Small intestine (tissue), 7 donors: ENCODE measurements at regions not wholly inside any gene's neighbourhood (a gene's known extent, or its start where the extent isn't known, plus 50 kb on each side); places are given as distances from the start of the nearest gene placed in this dataset.

Source experiments
- DNase-seq, 2 donors: peaks; one replicate each; pipeline versions ENCODE4 v3.0.0 to v3.0.0-alpha.2; 2013
- FAIRE-seq: peaks from 2 replicates; lab custom pipeline; 2012; peaks lifted over from hg19 to GRCh38; lab: Jason Lieb, UNC
- H3K27ac ChIP-seq, 3 donors: one replicate each; pipeline ENCODE4 v1.5.1; 2013; ENCODE audit warnings: low read length in 2 of 3, mild to moderate bottlenecking in 2 of 3, control low read depth in 1 of 3, inconsistent platforms in 1 of 3, low read depth in 1 of 3, moderate library complexity in 1 of 3
- H3K27me3 ChIP-seq, 3 donors: one replicate each; pipeline ENCODE4 v1.6.1; 2013; ENCODE audit warnings: low read length in 3 of 3, inconsistent platforms in 1 of 3; ENCODE audit not compliant: control insufficient read depth in 3 of 3, insufficient read depth in 3 of 3
- H3K36me3 ChIP-seq, 3 donors: one replicate each; pipeline ENCODE4 v1.6.1; 2013; ENCODE audit warnings: low read length in 3 of 3, inconsistent platforms in 1 of 3, low read depth in 1 of 3, mild to moderate bottlenecking in 1 of 3, moderate library complexity in 1 of 3; ENCODE audit not compliant: control insufficient read depth in 3 of 3, insufficient read depth in 2 of 3
- H3K4me1 ChIP-seq, 3 donors: one replicate each; pipeline ENCODE4 v1.6.1; 2013; ENCODE audit warnings: low read length in 2 of 3, inconsistent platforms in 1 of 3, low read depth in 1 of 3, mild to moderate bottlenecking in 1 of 3, moderate library complexity in 1 of 3; ENCODE audit not compliant: control insufficient read depth in 3 of 3, insufficient read depth in 2 of 3
- H3K4me3 ChIP-seq, 3 donors: one replicate each; pipeline ENCODE4 v1.5.1; 2013; ENCODE audit warnings: low read length in 3 of 3, control low read depth in 1 of 3, inconsistent platforms in 1 of 3, low read depth in 1 of 3, mild to moderate bottlenecking in 1 of 3, moderate library complexity in 1 of 3
- H3K9me3 ChIP-seq, 2 donors: one replicate each; pipeline ENCODE4 v1.6.1; 2013; ENCODE audit warnings: low read depth in 1 of 2, low read length in 1 of 2; ENCODE audit not compliant: control insufficient read depth in 2 of 2, insufficient read depth in 1 of 2
- WGBS, 3 donors: extraction: QIAGEN DNeasy Blood & Tissue Kit; methylation state at CpG; one replicate each; pipeline ENCODE4 v1.1.7; 2013; 5-methylcytosine and 5-hydroxymethylcytosine counted together
- donor health status: healthy with polysubstance abuse.
- donor health status: control.
- donor health status: control.
- donor health status: Bipolar disorder and iron deficiency.
- donor health status: healthy.

DNA sequence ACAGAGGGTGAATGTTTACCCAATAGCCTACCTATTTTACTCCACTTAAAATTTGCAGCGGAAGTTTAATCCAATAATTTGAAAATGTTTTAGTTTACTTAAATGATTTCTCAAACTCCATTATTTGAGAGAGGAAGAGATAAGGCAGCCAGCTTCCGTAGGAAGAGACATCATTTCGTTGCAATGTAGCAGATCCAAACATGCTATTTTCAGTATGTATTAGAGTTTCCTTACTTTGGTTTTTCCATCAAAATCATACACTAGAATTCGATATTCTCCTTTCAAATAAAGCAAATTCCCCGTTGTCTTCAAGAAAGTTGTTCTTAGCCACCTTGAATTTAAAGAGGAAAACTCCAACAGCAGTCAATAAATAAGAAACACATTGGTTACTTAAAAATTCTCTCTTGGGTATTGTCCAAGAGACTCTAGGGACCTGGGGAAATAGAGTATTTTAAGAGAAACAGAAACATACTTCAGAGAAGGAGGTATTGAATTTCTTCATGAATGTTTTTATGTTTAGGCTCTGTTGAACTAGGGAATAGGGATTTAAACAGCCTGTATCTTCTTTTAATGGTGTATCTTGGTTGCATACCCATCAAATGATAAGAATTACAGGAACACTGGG lies 324.5 kb upstream of the GBE1 start:
- no peaks in the 10 kb centered on the region for H3K4me1 ChIP-seq
- DNase-seq = no peak
- no peaks in the 10 kb centered on the region for H3K36me3 ChIP-seq
- 60 to 70% (median 68%) methylated on average over 5 of the region's 5 CpGs for WGBS, 3 donors
- FAIRE-seq = no peak
- no peak overlapping the region for H3K4me3 ChIP-seq
- H3K27ac ChIP-seq = no peak overlapping the region
- no peaks in the 10 kb centered on the region for H3K27me3 ChIP-seq
- H3K9me3 ChIP-seq = no peaks in the 10 kb centered on the region

DNA sequence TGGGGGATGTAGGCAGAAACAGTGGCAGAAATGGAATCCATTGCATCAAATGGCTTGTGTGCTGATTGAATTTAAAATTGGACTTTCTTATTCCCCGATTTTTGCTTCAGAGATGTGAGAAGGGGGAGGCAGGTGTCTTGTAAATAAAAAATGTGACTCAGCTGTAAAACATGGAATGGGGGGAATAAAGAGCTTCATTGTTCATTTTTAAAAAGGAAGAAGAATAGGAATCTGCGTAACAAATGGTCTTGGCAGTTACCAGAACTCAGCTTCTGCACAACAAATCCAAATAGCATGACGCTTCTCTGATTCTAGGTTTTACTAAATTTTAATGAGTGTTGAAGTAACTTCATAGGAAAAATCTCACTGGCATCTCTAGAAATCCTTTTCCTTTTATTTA lies 323.9 kb upstream of the GBE1 start:
- FAIRE-seq = no peak
- WGBS, 3 donors = 80 to 82% (median 81%) methylated on average over 3 of the region's 3 CpGs
- no peaks in the 10 kb centered on the region for H3K4me1 ChIP-seq

DNA sequence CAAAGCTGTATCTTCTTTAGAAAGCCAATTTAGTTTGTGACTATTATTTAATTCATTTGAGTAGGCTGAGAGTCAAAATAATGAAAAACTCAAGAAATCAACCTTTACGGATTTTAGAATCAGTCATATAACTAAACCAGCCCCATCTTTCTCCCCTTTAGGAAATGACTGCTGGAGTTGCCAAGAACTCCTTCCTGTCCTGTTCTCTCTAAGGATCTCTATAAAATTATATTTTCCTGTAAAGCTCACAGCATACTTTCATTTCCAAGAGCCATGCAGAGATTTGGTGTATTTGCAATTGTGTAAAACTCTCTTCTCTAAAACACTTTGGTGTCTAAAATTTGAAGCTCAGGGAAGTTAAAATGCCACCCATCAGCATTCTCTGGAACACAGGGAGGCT lies 323.4 kb upstream of the GBE1 start:
- WGBS, 3 donors = 80 to 88% (median 85%) methylated on average over 1 of the region's 1 CpG

More for the DNA sequence above, 323.9 kb upstream of the GBE1 start:
- no peaks in the 10 kb centered on the region for H3K27me3 ChIP-seq
- no peak overlapping the region for H3K27ac ChIP-seq
- H3K9me3 ChIP-seq = no peaks in the 10 kb centered on the region
- DNase-seq = no peak
- H3K36me3 ChIP-seq = no peaks in the 10 kb centered on the region
- no peak overlapping the region for H3K4me3 ChIP-seq

DNA sequence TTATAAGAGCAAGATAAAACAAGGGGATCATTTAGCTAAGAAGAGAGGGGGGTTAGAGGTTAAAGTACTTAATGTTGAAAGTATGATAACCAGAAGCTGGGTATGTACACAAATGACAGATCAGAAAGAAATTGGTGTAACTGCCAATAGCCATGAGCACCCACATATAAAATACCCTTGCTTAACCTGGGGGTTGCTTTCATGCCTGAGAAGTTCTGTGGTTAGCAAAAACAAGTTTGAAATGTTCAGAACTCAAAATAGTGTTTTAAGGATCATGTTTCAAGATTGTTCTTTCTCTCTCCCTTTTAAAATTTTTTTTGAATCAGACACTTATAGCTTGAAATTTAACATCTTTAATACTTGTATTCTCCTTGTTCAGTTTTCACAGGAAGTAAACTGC lies 321.4 kb upstream of the GBE1 start:
- H3K27me3 ChIP-seq = no peaks in the 10 kb centered on the region
- no peak for FAIRE-seq
- no peaks in the 10 kb centered on the region for H3K36me3 ChIP-seq
- H3K4me1 ChIP-seq = no peaks in the 10 kb centered on the region
- H3K4me3 ChIP-seq = no peak overlapping the region
- no peaks in the 10 kb centered on the region for H3K9me3 ChIP-seq
- DNase-seq = no peak
- no peak overlapping the region for H3K27ac ChIP-seq

More for the DNA sequence above, 323.4 kb upstream of the GBE1 start:
- Histone ChIP-seq H3K4me1 (no peaks in the 10 kb centered on the region), H3K27ac (no peak overlapping the region), H3K4me3 (no peak overlapping the region), H3K9me3 (no peaks in the 10 kb centered on the region), H3K36me3 (no peaks in the 10 kb centered on the region), H3K27me3 (no peaks in the 10 kb centered on the region)
- no peak for DNase-seq
- no peak for FAIRE-seq

DNA sequence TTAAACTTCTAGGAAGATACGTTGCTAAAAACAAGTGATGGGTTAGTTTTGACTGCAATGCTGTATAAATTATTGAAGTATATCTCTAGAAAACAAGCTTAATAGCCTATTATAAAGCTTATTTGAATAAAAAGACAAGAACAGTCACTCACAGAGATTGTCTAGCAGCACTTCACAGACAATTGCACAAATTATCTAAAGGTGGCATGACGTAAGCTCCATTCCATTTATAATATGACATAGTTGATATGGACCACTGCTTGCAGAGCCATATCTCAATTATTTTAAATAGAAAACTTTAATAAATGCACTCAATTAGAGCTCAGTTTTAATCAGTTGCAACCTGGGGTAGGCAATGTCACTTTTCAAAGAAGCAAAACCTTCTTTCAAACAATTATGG lies 319.9 kb upstream of the GBE1 start:
- FAIRE-seq = no peak
- no peaks in the 10 kb centered on the region for H3K9me3 ChIP-seq
- WGBS, 3 donors = 70 to 78% (median 74%) methylated on average over 2 of the region's 2 CpGs
- H3K4me1 ChIP-seq = no peaks in the 10 kb centered on the region
- H3K4me3 ChIP-seq = no peak overlapping the region
- DNase-seq = no peak
- H3K36me3 ChIP-seq = no peaks in the 10 kb centered on the region
- H3K27ac ChIP-seq = no peak overlapping the region
- no peaks in the 10 kb centered on the region for H3K27me3 ChIP-seq

DNA sequence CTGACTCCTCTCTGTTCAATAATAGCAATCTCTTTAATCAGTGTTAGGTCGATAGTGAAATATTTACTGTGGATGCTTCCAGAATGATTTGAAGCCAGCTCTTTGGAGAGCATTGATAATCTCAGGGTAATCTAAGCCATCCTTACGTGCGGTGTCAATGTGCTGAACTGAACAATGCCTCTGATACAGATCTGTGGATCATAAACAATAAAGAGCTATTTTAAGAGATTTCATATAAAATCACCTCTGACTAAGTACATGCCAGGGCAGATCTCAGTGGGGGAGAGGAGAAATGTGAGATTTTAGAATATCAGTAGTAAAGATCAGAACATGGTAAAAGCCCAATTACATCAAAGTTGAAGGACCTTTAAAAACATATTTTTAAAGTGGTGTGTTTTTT lies 319.3 kb upstream of the GBE1 start:
- Histone ChIP-seq H3K4me3 (no peak overlapping the region), H3K4me1 (no peaks in the 10 kb centered on the region), H3K27ac (no peak overlapping the region), H3K9me3 (no peaks in the 10 kb centered on the region), H3K36me3 (no peaks in the 10 kb centered on the region), H3K27me3 (no peaks in the 10 kb centered on the region)
- FAIRE-seq (no peak), DNase-seq (no peak)
- WGBS, 3 donors = 46 to 66% (median 51%) methylated on average over 3 of the region's 3 CpGs

DNA sequence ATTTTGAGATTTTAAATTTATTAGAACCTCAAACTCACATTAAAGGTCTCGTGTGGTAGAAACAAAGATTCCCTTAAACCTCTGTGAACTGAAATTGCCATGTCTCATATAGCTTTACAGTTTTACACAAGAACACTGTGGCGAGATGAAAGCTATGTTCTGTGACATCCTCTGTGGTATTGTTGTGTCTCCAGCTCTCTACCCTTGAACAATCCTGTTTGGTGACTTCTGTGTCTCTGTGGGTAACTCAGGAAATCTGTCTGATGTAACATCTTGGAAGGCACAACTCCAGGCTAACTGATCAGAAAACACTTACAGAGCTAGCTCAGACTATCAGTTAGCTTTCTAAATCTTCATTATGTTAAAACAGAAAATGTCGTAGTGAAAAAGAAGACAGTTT lies 318.8 kb upstream of the GBE1 start:
- Histone ChIP-seq H3K27ac (no peak overlapping the region), H3K4me3 (no peak overlapping the region), H3K27me3 (no peaks in the 10 kb centered on the region), H3K9me3 (no peaks in the 10 kb centered on the region), H3K4me1 (no peaks in the 10 kb centered on the region), H3K36me3 (no peaks in the 10 kb centered on the region)
- DNase-seq (no peak), FAIRE-seq (no peak)
- WGBS, 3 donors = 55 to 65% (median 64%) methylated on average over 3 of the region's 3 CpGs

DNA sequence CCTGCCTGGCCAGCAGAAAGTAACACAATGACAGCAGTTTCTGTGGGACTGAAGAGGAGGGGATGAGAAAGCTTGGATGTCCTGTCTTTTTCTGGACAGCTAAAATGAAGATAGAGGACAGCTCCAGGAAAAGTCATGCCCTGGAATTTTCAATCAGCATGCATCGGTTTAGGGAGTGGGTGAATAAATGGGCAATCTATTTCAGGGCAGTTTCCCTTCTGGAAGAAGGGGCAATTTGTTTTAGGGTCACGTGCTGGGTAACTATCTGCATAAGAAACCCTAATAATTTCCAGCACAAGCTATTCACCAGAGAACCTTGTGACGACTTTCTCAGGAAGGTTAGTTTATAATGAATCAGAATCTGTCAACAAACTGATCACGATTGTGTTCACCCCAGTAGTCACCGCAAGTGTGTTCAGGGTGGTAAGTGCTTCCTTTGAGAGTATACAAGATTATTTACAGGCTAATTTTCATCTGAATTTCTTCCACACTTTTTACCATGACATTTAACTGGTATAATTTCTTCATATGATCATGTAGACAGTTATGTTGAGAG lies 318.0 kb upstream of the GBE1 start:
- FAIRE-seq = no peak
- no peak for DNase-seq

DNA sequence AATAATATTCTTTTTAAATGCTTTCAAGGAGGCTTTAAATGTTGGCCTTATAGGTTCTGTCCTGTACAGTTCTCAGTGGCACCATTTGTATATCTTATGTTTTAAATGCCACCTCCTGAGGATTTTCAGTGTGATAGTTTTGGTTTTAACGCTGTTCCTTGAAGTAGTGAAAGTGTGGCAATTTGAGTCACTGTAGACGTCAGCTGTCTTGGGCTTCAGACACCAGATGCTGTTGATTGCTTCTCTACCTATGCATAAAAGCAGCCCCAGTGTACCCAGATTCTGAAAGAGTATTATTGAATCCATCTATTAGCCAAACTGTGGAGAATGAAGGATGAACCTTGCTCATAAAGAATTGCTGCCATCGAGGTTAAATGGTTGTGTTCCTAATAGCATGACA lies 316.8 kb upstream of the GBE1 start:
- no peak overlapping the region for H3K4me3 ChIP-seq
- no peaks in the 10 kb centered on the region for H3K36me3 ChIP-seq
- H3K4me1 ChIP-seq = no peaks in the 10 kb centered on the region
- H3K9me3 ChIP-seq = no peaks in the 10 kb centered on the region
- DNase-seq = no peak
- H3K27me3 ChIP-seq = no peaks in the 10 kb centered on the region
- 76 to 83% (median 82%) methylated on average over 3 of the region's 3 CpGs for WGBS, 3 donors
- no peak overlapping the region for H3K27ac ChIP-seq
- FAIRE-seq = no peak

More for the DNA sequence above, 318.0 kb upstream of the GBE1 start:
- no peak overlapping the region for H3K4me3 ChIP-seq
- WGBS, 3 donors = 55 to 65% (median 62%) methylated on average over 5 of the region's 5 CpGs
- H3K4me1 ChIP-seq = no peaks in the 10 kb centered on the region
- H3K9me3 ChIP-seq = no peaks in the 10 kb centered on the region
- H3K27me3 ChIP-seq = no peaks in the 10 kb centered on the region
- H3K27ac ChIP-seq = no peak overlapping the region
- H3K36me3 ChIP-seq = no peaks in the 10 kb centered on the region
